Thymus (tissue), 11 donors: ENCODE measurements at regions not wholly inside any gene's neighbourhood (a gene's known extent, or its start where the extent isn't known, plus 50 kb on each side); places are given as distances from the start of the nearest gene placed in this dataset.
"Not testable (repeated sequence)": the region's sequence is repeated elsewhere in the genome, so short reads cannot be mapped to it uniquely, and the experiment has no call there.

Source experiments
- DNase-seq, 9 donors: peaks; one replicate each; pipeline ENCODE4 v3.0.0-alpha.2; 2013; ENCODE audit warnings: low spot score in 9 of 9, low read depth in 6 of 9, missing footprints in 1 of 9
- H3K27ac ChIP-seq, 2 donors: one replicate each; pipeline ENCODE4 v1.5.1; 2013; ENCODE audit warnings: control low read depth in 1 of 2, low read depth in 1 of 2, low read length in 1 of 2, mild to moderate bottlenecking in 1 of 2, moderate library complexity in 1 of 2
- H3K27me3 ChIP-seq, 2 donors: one replicate each; pipeline ENCODE4 v1.5.1; 2013; ENCODE audit warnings: low read length in 1 of 2; ENCODE audit not compliant: control insufficient read depth in 2 of 2, insufficient read depth in 1 of 2
- H3K36me3 ChIP-seq, 2 donors: one replicate each; pipeline ENCODE4 v1.5.1; 2013; ENCODE audit warnings: low read length in 1 of 2, mild to moderate bottlenecking in 1 of 2, moderate library complexity in 1 of 2; ENCODE audit not compliant: control insufficient read depth in 2 of 2, insufficient read depth in 2 of 2
- H3K4me1 ChIP-seq, 2 donors: one replicate each; pipeline ENCODE4 v1.5.1; 2013; ENCODE audit warnings: low read length in 2 of 2; ENCODE audit not compliant: control insufficient read depth in 2 of 2, insufficient read depth in 2 of 2
- H3K4me3 ChIP-seq, 2 donors: one replicate each; pipeline ENCODE4 v1.5.1; 2013; ENCODE audit warnings: low read length in 2 of 2, control low read depth in 1 of 2, mild to moderate bottlenecking in 1 of 2
- H3K9me3 ChIP-seq, 2 donors: one replicate each; pipeline ENCODE4 v1.5.1; 2013; ENCODE audit warnings: low read length in 1 of 2, mild to moderate bottlenecking in 1 of 2; ENCODE audit not compliant: control insufficient read depth in 2 of 2, insufficient read depth in 1 of 2
- WGBS: extraction: QIAGEN DNeasy Blood & Tissue Kit; methylation state at CpG from one replicate; pipeline ENCODE4 v1.1.7; 2013; 5-methylcytosine and 5-hydroxymethylcytosine counted together
- donor health status: healthy.

- Histone ChIP-seq H3K27me3 (no peaks in the 10 kb centered on the region), H3K9me3 (no peaks in the 10 kb centered on the region), H3K4me1 (no peaks in the 10 kb centered on the region), H3K4me3 (no peak overlapping the region), H3K27ac (no peak overlapping the region), H3K36me3 (no peaks in the 10 kb centered on the region)
- no peak for DNase-seq
- 68% methylated on average over 2 of the region's 2 CpGs for WGBS
Measured at GRCh38 chr18:60022671-60023276, 123.0 kb downstream of the PMAIP1 start.

- Histone ChIP-seq H3K27me3 (no peaks in the 10 kb centered on the region), H3K27ac (no peak overlapping the region), H3K9me3 (no peaks in the 10 kb centered on the region), H3K4me1 (no peaks in the 10 kb centered on the region), H3K36me3 (no peaks in the 10 kb centered on the region), H3K4me3 (no peak overlapping the region)
- no peak for DNase-seq
Measured at GRCh38 chr18:60021556-60021955, 121.8 kb downstream of the PMAIP1 start.

- DNase-seq: no peak
- Histone ChIP-seq H3K4me1 (no peaks in the 10 kb centered on the region), H3K4me3 (no peak overlapping the region), H3K27me3 (no peaks in the 10 kb centered on the region), H3K9me3 (no peaks in the 10 kb centered on the region), H3K27ac (no peak overlapping the region), H3K36me3 (no peaks in the 10 kb centered on the region)
- WGBS: 95% methylated on average over 7 of the region's 7 CpGs
Measured at GRCh38 chr18:60020107-60020925, 120.5 kb downstream of the PMAIP1 start.

GRCh38 chr18:60019463-60019840 is 119.7 kb downstream of the PMAIP1 start:
- 94% methylated on average over 4 of the region's 4 CpGs for WGBS
- no peaks in the 10 kb centered on the region for H3K27me3 ChIP-seq
- H3K9me3 ChIP-seq: no peaks in the 10 kb centered on the region
- no peaks in the 10 kb centered on the region for H3K36me3 ChIP-seq
- no peaks in the 10 kb centered on the region for H3K4me1 ChIP-seq
- no peak overlapping the region for H3K27ac ChIP-seq
- no peak for DNase-seq
- H3K4me3 ChIP-seq: no peak overlapping the region

- 54% methylated on average over 3 of the region's 3 CpGs for WGBS
- no peaks in the 10 kb centered on the region for H3K27me3 ChIP-seq
- H3K9me3 ChIP-seq: no peaks in the 10 kb centered on the region
- H3K4me3 ChIP-seq: no peak overlapping the region
- H3K4me1 ChIP-seq: no peaks in the 10 kb centered on the region
- H3K27ac ChIP-seq: no peak overlapping the region
- no peaks in the 10 kb centered on the region for H3K36me3 ChIP-seq
- DNase-seq: no peak
Measured at GRCh38 chr18:60018618-60019462, 119.0 kb downstream of the PMAIP1 start.

GRCh38 chr18:60018134-60018533 is 118.3 kb downstream of the PMAIP1 start:
- H3K36me3 ChIP-seq: not testable (repeated sequence)
- WGBS: 91% methylated on average over 2 of the region's 3 CpGs

GRCh38 chr18:60017371-60017770 is 117.6 kb downstream of the PMAIP1 start:
- H3K27ac ChIP-seq: no peak overlapping the region
- no peaks in the 10 kb centered on the region for H3K36me3 ChIP-seq
- H3K4me1 ChIP-seq: no peaks in the 10 kb centered on the region
- H3K9me3 ChIP-seq: no peaks in the 10 kb centered on the region
- no peak for DNase-seq
- 98% methylated on average over 21 of the region's 22 CpGs for WGBS
- no peaks in the 10 kb centered on the region for H3K27me3 ChIP-seq
- H3K4me3 ChIP-seq: no peak overlapping the region

More at GRCh38 chr18:60018134-60018533, 118.3 kb downstream of the PMAIP1 start:
- not testable (repeated sequence) for H3K27me3 ChIP-seq, DNase-seq, H3K4me3 ChIP-seq, H3K27ac ChIP-seq, H3K4me1 ChIP-seq, H3K9me3 ChIP-seq

- not testable (repeated sequence) for H3K4me1 ChIP-seq, H3K36me3 ChIP-seq, H3K27me3 ChIP-seq, H3K4me3 ChIP-seq, DNase-seq, H3K27ac ChIP-seq, H3K9me3 ChIP-seq
Measured at GRCh38 chr18:60015826-60016225, 116.0 kb downstream of the PMAIP1 start.

GRCh38 chr18:60013148-60013547 is 113.4 kb downstream of the PMAIP1 start:
- not testable (repeated sequence) for H3K4me1 ChIP-seq, H3K27ac ChIP-seq, H3K4me3 ChIP-seq, H3K27me3 ChIP-seq, H3K9me3 ChIP-seq, DNase-seq, H3K36me3 ChIP-seq
- 96% methylated on average over 9 of the region's 9 CpGs for WGBS
